Smooth muscle cell (in vitro differentiated cells): ENCODE measurements at regions not wholly inside any gene's neighbourhood (a gene's known extent, or its start where the extent isn't known, plus 50 kb on each side); places are given as distances from the start of the nearest gene placed in this dataset.

ENCODE experiments used
- DNase-seq: peaks from one replicate; lab custom pipeline; 2025; ENCODE audit not compliant: unreplicated experiment; lab: John Stamatoyannopoulos, UW
- H2AFZ ChIP-seq: fragments of 200-600 bp; sonication (generic); 2 replicates; pipeline ENCODE4 v1.6.0; 2016; ENCODE audit warnings: antibody characterized with exemption, low read depth, mild to moderate bottlenecking
- H3F3A ChIP-seq: fragments of 200-600 bp; sonication (generic); 2 replicates; pipeline ENCODE4 v1.6.0; 2017; ENCODE audit warnings: antibody characterized with exemption, low read depth
- H3K27ac ChIP-seq: fragments of 200-600 bp; sonication (generic); 2 replicates; pipeline ENCODE4 v1.5.1; 2016; ENCODE audit warnings: low read depth, mild to moderate bottlenecking
- H3K27me3 ChIP-seq: fragments of 200-600 bp; sonication (generic); 2 replicates; pipeline ENCODE4 v1.6.1; 2016; ENCODE audit warnings: low read depth, mild to moderate bottlenecking
- H3K36me3 ChIP-seq: fragments of 200-600 bp; sonication (generic); 2 replicates; pipeline ENCODE4 v1.5.1; 2016; ENCODE audit warnings: low read depth
- H3K4me1 ChIP-seq: fragments of 200-600 bp; sonication (generic); 2 replicates; pipeline ENCODE4 v1.5.1; 2016; ENCODE audit warnings: low read depth
- H3K4me2 ChIP-seq: fragments of 200-600 bp; sonication (generic); 2 replicates; pipeline ENCODE4 v1.6.0; 2016; ENCODE audit warnings: mild to moderate bottlenecking
- H3K4me3 ChIP-seq: fragments of 200-600 bp; sonication (generic); 2 replicates; pipeline ENCODE4 v1.5.1; 2016; ENCODE audit warnings: mild to moderate bottlenecking
- H3K79me2 ChIP-seq: fragments of 200-600 bp; sonication (generic); 2 replicates; pipeline ENCODE4 v1.6.0; 2016; ENCODE audit warnings: low read depth, mild to moderate bottlenecking
- H3K9ac ChIP-seq: fragments of 200-600 bp; sonication (generic); 2 replicates; pipeline ENCODE4 v1.6.0; 2016; ENCODE audit warnings: low read depth
- H3K9me3 ChIP-seq: fragments of 200-600 bp; sonication (generic); replicated peaks from 2 replicates; pipeline ENCODE4 v1.5.1; 2016; ENCODE audit warnings: low read depth
- H4K20me1 ChIP-seq: fragments of 200-600 bp; sonication (generic); 2 replicates; pipeline ENCODE4 v1.6.0; 2016; ENCODE audit warnings: low read depth
- CTCF ChIP-seq: fragments of 200-600 bp; sonication (generic); IDR thresholded peaks from 2 replicates; pipeline ENCODE4 v1.5.1; 2017; ENCODE audit warnings: borderline replicate concordance, mild to moderate bottlenecking, antibody characterized with exemption; ENCODE audit not compliant: insufficient read depth, poor library complexity, severe bottlenecking
- WGBS: methylation state at CpG from one replicate; pipeline ENCODE4 v1.1.7; 2016; ENCODE audit warnings: low lambda C conversion rate; 5-methylcytosine and 5-hydroxymethylcytosine counted together

DNA sequence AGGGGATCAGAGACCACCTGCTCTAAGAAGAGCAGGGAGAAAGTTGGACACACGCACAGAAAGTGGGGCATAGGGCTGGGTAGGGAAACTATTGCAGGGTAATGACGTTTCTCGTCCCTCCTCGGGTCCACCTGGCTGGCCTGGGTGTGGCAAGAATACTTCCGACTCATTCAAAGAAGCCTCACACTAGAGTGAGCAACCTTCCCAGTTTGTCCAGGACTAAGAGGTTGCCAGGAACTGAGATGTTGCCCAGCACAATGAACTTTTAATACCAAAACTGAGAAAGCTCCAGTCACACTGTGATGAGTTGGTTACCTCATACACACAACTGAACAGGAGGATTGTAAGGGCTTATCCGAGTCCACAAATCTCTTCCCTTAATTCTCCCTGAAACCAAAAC, 74.5 kb upstream of the ADGRF1 start:
- no peak overlapping the region for H3K27ac ChIP-seq
- no peak for DNase-seq
- H4K20me1 ChIP-seq: no peaks in the 10 kb centered on the region

GRCh38 chr6:47116086-47116485, 74.0 kb upstream of the ADGRF1 start:
- no peaks in the 10 kb centered on the region for H3K36me3 ChIP-seq
- no peak for TF ChIP-seq CTCF
- H3K9ac ChIP-seq: no peak overlapping the region
- WGBS: 91% methylated on average over 2 of the region's 2 CpGs
- H3K4me2 ChIP-seq: no peak overlapping the region
- no peaks in the 10 kb centered on the region for H3K27me3 ChIP-seq
- H3F3A ChIP-seq: no peaks in the 10 kb centered on the region
- no peak for DNase-seq
- peaks cover 3% of the 10 kb centered on the region for H3K4me1 ChIP-seq
- H3K79me2 ChIP-seq: no peaks in the 10 kb centered on the region
- no peaks in the 10 kb centered on the region for H4K20me1 ChIP-seq
- H2AFZ ChIP-seq: no peak overlapping the region
- H3K9me3 ChIP-seq: no peaks in the 10 kb centered on the region
- no peak overlapping the region for H3K27ac ChIP-seq
- no peak overlapping the region for H3K4me3 ChIP-seq

More for the DNA sequence above, 74.5 kb upstream of the ADGRF1 start:
- no peaks in the 10 kb centered on the region for H3K79me2 ChIP-seq
- H3K9ac ChIP-seq: no peak overlapping the region
- TF ChIP-seq CTCF: no peak
- H3K9me3 ChIP-seq: no peaks in the 10 kb centered on the region
- H3F3A ChIP-seq: no peaks in the 10 kb centered on the region
- no peaks in the 10 kb centered on the region for H3K27me3 ChIP-seq
- H3K4me2 ChIP-seq: no peak overlapping the region
- no peak overlapping the region for H3K4me3 ChIP-seq
- WGBS: 94% methylated on average over 6 of the region's 6 CpGs
- H2AFZ ChIP-seq: no peak overlapping the region
- H3K36me3 ChIP-seq: no peaks in the 10 kb centered on the region
- H3K4me1 ChIP-seq: peaks cover 3% of the 10 kb centered on the region

GRCh38 chr6:47114460-47114859, 72.3 kb upstream of the ADGRF1 start:
- H3K79me2 ChIP-seq: no peaks in the 10 kb centered on the region
- H3K4me3 ChIP-seq: no peak overlapping the region
- no peak overlapping the region for H2AFZ ChIP-seq
- no peak overlapping the region for H3K27ac ChIP-seq
- no peaks in the 10 kb centered on the region for H3F3A ChIP-seq
- no peak overlapping the region for H3K4me2 ChIP-seq
- TF ChIP-seq CTCF: no peak
- 94% methylated on average over 4 of the region's 4 CpGs for WGBS
- H3K27me3 ChIP-seq: no peaks in the 10 kb centered on the region
- no peaks in the 10 kb centered on the region for H3K36me3 ChIP-seq
- no peak for DNase-seq
- H3K4me1 ChIP-seq: peaks cover 3% of the 10 kb centered on the region
- H3K9me3 ChIP-seq: no peaks in the 10 kb centered on the region
- H4K20me1 ChIP-seq: no peaks in the 10 kb centered on the region
- no peak overlapping the region for H3K9ac ChIP-seq

- H3K27ac ChIP-seq: peak overlapping the region; percentile 30
- no peaks in the 10 kb centered on the region for H4K20me1 ChIP-seq
- no peaks in the 10 kb centered on the region for H3K27me3 ChIP-seq
- H3K4me1 ChIP-seq: peaks cover 4% of the 10 kb centered on the region
- WGBS: 96% methylated on average over 1 of the region's 1 CpG
- no peak for TF ChIP-seq CTCF
- DNase-seq: no peak
- H2AFZ ChIP-seq: no peak overlapping the region
- no peak overlapping the region for H3K4me2 ChIP-seq
- no peaks in the 10 kb centered on the region for H3K36me3 ChIP-seq
- H3K9me3 ChIP-seq: no peaks in the 10 kb centered on the region
- H3K4me3 ChIP-seq: no peak overlapping the region
- no peaks in the 10 kb centered on the region for H3F3A ChIP-seq
- no peaks in the 10 kb centered on the region for H3K79me2 ChIP-seq
- no peak overlapping the region for H3K9ac ChIP-seq
Observed at GRCh38 chr6:47112317-47112716, 70.2 kb upstream of the ADGRF1 start.
